Mesodermal cell (in vitro differentiated cells): ENCODE measurements at regions not wholly inside any gene's neighbourhood (a gene's known extent, or its start where the extent isn't known, plus 50 kb on each side); places are given as distances from the start of the nearest gene placed in this dataset.

Experiments
- H3K27ac ChIP-seq: 2 replicates; pipeline ENCODE4 v1.7.0; 2013; ENCODE audit warnings: mild to moderate bottlenecking, low read depth, low read length, moderate library complexity; ENCODE audit not compliant: severe bottlenecking
- H3K36me3 ChIP-seq: 2 replicates; pipeline ENCODE4 v1.7.1; 2013; ENCODE audit warnings: mild to moderate bottlenecking, low read length, moderate library complexity; ENCODE audit not compliant: control insufficient read depth, insufficient read depth
- H3K4me1 ChIP-seq: one replicate; pipeline ENCODE4 v1.7.1; 2013; ENCODE audit warnings: mild to moderate bottlenecking, low read length; ENCODE audit not compliant: insufficient read depth, control insufficient read depth, poor library complexity, severe bottlenecking
- H3K4me3 ChIP-seq: 2 replicates; pipeline ENCODE4 v1.7.0; 2013; ENCODE audit warnings: low read length, control low read depth, mild to moderate bottlenecking; ENCODE audit not compliant: insufficient read depth, poor library complexity, severe bottlenecking; ENCODE audit errors: extremely low read depth
- H3K9me3 ChIP-seq: 2 replicates; pipeline ENCODE4 v1.7.1; 2013; ENCODE audit warnings: mild to moderate bottlenecking, low read length, moderate library complexity; ENCODE audit not compliant: control insufficient read depth
- whole genome bisulfite sequencing, 2 experiments: methylation state at CpG; one replicate each; pipeline ENCODE4 v1.1.5; 2013; ENCODE audit warnings: missing lambda C conversion rate in 2 of 2; ENCODE audit not compliant: insufficient coverage in 2 of 2; 5-methylcytosine and 5-hydroxymethylcytosine counted together

DNA sequence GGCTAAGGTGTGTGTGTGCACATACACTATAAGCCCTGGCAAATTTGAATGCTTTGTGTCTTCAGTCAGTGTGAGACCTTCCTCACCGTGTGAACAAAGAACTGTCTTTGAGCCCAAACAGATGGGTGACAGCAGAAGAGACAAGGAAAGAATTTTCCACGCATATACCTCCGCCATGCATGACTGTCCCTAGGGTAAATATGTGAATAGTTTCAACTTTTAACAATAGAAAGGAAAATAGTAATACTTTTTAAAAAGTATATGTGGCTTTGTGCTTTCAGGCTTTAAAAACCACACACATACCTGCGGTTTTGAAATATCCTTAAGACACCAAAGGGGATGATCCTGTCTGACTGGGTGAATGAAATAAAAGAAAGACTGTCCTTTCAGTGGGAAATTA is 438.6 kb upstream of the MPDZ start:
- Histone ChIP-seq H3K4me3 (no peak overlapping the region), H3K27ac (no peak overlapping the region), H3K9me3 (no peaks in the 10 kb centered on the region), H3K36me3 (no peaks in the 10 kb centered on the region), H3K4me1 (peaks cover 4% of the 10 kb centered on the region)
- 60% methylated on average over 1 of the region's 4 CpGs; no CpG with 5 or more reads in 1 of the 2 experiments for WGBS, 2 experiments

DNA sequence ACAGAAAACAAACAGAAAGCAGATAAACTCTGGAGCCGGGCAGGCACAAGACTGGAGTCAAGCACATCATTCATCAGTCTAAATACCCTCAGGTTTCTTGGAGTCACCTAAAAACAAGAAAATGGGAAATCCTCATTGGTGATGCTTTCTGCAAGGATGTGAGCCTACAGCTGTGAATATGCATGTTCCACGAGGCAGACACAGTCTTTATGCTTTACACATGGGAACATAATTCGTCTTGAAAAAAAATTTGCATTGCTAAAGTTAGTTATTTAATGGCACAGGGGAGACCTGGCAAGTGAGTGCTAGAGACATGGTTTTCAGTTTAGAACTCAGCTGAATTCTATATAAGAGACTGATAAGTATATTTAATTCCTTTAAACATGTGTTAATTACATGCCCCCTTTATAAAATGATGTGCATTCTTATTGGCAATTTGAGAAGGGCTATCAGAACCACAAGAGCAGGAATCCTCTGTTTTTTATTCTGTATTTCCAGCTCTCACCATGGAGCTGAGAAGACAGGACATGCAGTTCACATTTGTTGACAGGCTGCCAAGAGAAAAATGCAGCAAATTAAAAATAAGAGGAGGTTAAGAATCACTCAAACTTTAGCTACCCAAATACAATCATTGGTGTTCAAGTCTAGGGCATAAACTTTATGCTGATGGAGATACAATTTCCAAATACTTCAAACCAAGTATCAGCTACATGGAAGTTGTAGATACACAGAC is 438.0 kb upstream of the MPDZ start:
- H3K36me3 ChIP-seq: no peaks in the 10 kb centered on the region
- H3K27ac ChIP-seq: no peak overlapping the region
- WGBS, 2 experiments: 73 to 75% methylated on average over 2 of the region's 3 CpGs
- peaks cover 4% of the 10 kb centered on the region for H3K4me1 ChIP-seq
- no peaks in the 10 kb centered on the region for H3K9me3 ChIP-seq
- H3K4me3 ChIP-seq: no peak overlapping the region

DNA sequence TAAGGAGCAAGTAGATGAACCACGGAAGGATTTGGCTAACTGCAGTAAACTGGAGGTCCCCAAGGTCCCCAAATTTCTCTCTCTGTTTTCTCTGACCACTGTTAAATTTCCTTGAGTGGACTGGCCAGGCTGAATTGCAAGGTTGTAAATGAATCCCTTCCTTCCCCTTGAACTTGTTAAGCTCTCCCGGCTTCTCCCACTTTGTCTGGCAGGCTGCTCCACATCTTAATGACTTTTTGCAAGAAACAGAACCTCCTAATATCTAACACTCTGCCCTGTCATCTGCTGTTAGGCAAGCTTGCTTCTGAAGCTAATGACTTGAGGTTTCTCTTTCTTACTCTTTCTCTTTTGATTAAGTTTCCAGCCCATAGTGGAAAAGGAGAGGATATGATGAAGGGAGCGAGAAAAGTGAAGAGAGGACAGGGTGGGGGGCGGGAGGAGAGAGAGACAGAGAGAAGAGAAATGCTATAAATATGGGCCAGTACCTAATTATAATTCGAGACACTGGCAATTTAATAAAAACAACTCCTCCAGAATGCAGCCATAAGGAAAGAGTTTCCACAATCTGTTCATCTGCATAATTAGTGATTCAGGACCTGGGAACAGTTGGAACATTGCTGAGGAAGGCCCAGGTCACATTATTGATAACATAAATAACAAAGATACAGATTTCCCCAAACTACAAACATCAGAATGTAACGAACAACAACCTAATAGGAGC is 437.3 kb upstream of the MPDZ start:
- H3K4me1 ChIP-seq: peaks cover 4% of the 10 kb centered on the region
- no peaks in the 10 kb centered on the region for H3K9me3 ChIP-seq
- no peak overlapping the region for H3K27ac ChIP-seq
- no peak overlapping the region for H3K4me3 ChIP-seq
- 72 to 83% methylated on average over 2 to 3 of the region's 6 CpGs for WGBS, 2 experiments
- H3K36me3 ChIP-seq: no peaks in the 10 kb centered on the region

DNA sequence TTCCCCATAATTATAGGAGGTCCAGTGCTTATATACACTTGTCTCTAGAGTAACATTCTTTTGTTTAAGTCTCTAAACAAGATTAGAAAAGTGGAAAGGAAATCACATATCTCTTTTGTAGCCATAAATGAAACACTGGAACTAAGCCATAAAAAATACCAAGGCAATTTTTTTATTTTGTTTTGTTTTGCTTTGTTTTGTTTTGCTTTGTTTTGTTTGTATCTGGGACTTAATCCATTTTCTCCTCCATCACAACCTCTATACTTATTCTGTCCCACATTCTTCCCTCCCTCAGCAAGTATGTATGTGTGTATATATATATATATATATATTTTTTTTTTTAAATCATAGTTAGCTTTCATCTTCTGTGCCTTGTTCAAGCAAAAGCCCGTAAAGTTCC is 436.6 kb upstream of the MPDZ start:
- peaks cover 4% of the 10 kb centered on the region for H3K4me1 ChIP-seq
- no peak overlapping the region for H3K4me3 ChIP-seq
- no peaks in the 10 kb centered on the region for H3K36me3 ChIP-seq
- no peaks in the 10 kb centered on the region for H3K9me3 ChIP-seq
- 86 to 100% methylated on average over 1 of the region's 1 CpG for WGBS, 2 experiments
- H3K27ac ChIP-seq: no peak overlapping the region

DNA sequence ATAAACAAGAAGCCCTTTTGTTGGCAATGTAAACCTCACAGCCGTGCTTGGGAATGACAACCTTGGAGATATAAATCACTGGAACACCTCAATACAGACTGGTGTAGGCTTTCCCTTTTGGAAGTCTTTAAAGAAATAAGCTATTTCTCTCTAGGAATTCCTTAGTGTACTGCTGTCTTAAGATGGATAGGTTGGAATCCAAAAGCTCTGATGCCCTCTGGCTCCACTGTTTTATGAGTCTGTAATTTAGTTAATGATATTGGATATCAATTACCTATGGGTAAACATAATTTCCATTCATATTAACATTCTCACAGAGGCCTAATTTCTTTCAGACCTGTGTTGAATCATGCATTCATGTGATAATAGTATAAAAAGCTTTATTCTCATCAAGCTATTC is 435.9 kb upstream of the MPDZ start:
- Histone ChIP-seq H3K27ac (no peak overlapping the region), H3K36me3 (no peaks in the 10 kb centered on the region), H3K4me1 (peaks cover 4% of the 10 kb centered on the region), H3K4me3 (no peak overlapping the region), H3K9me3 (no peaks in the 10 kb centered on the region)
- WGBS, 2 experiments: no CpG with 5 or more reads among the region's 1 CpG

DNA sequence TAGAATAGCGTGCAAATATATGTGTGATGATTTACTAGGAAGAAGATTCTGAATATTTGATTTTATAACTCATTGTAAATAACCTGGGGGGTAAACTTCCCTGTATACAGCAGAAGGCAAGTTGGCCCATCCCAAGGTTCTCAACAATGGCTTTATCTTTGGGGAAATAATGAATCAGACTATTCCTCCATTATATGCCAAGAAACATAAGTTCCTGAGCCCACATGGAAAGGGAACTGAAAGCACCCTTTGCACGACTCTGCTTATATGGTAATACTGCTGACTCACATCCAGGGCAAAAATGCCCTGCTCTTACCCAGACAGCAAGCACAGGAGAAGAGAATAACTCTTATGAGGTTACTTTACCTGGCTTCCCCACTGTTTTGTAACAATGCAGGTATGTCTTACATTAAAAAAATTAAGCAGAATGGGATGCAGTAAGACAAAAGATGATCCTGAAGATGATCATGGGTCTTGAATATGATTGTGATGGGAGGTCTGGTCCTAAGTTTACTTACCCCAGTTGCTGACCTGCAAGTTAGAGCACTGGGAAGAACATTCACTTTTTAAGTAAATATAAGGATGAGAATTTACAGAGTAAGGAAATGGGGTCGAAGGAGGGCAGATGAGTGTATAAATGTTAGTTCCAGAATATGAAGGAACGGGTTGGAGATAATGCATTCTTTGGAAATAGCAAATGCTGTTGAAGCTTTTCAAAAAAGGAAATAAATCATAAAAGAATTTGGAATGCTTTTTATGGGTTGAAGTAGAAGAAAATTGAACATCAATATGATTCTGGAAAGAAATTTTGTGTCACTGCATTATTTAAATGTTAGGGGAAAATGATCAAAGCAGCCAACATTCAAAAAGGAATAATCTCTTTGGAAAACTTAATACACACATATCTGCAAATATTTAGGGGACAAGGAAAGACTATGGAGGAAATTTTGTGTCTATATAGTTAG is 428.4 kb upstream of the MPDZ start:
- H3K36me3 ChIP-seq: no peaks in the 10 kb centered on the region
- no peak overlapping the region for H3K4me3 ChIP-seq
- no peaks in the 10 kb centered on the region for H3K9me3 ChIP-seq
- H3K27ac ChIP-seq: no peak overlapping the region
- peaks cover 18% of the 10 kb centered on the region for H3K4me1 ChIP-seq
- WGBS, 2 experiments: 94 to 95% methylated on average over 3 to 4 of the region's 4 CpGs

DNA sequence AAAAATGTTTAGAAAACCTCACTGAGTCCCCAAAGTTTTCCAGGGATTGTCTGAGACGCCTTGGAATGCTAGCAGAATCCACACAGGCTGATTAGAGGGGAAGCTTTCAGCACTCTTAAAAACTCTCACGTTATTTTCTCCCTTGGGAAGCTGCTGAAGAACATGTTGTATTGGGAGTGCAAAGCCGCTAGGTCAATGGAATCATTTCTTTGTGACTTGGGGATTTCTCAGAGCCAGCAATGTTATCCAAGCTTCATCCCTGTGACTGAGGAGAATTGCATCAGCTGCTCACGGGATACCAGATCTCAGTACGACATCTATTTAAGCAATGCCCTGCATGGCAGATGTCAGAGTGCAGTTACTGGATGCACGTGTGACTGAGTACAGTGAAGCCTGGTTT is 426.4 kb upstream of the MPDZ start:
- WGBS, 2 experiments: 75 to 82% methylated on average over 4 to 5 of the region's 6 CpGs
- Histone ChIP-seq H3K4me3 (no peak overlapping the region), H3K36me3 (no peaks in the 10 kb centered on the region), H3K9me3 (no peaks in the 10 kb centered on the region), H3K4me1 (peaks cover 18% of the 10 kb centered on the region), H3K27ac (peak overlapping the region; percentile 94)

DNA sequence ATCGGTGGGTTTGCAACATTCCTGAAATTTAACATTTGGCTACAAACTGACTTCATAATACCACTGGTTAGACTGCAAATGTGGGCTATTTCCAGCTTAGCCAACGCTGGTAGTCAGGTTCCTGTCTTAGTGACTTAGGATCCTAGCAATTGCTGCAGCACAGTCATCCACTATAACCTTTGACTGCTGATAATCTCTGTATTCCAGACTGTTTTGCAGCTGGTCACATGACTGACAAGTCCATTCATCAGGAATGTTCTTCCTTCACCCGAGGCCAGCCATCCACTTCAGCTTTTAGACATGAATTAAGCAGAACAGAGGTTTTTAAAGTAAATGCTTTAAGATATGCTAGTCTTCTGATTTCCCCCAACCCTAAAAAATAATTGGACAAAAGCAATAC is 425.9 kb upstream of the MPDZ start:
- Histone ChIP-seq H3K4me1 (peaks cover 18% of the 10 kb centered on the region), H3K4me3 (no peak overlapping the region), H3K27ac (peak overlapping the region; percentile 94), H3K36me3 (no peaks in the 10 kb centered on the region), H3K9me3 (no peaks in the 10 kb centered on the region)
- WGBS, 2 experiments: 87 to 90% methylated on average over 2 of the region's 3 CpGs

DNA sequence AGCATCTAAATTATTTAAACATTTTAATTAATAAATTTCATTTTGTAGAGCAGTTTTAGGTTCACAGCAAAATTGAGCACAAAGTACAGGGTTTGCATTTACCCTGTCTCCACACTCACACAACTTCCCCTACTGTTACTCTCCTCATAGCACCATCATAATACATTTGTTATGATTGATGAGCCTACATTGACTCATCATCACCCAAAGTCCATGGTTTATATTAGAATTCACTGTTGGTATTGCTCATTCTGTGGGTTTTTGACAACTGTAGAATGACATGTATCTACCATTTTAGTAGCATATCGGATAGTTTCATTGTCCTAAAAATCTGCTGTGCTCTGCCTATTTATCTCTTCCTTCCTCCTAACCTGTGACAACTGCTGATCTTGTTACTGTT is 411.1 kb upstream of the MPDZ start:
- Histone ChIP-seq H3K4me3 (no peak overlapping the region), H3K27ac (no peak overlapping the region), H3K4me1 (no peaks in the 10 kb centered on the region), H3K36me3 (no peaks in the 10 kb centered on the region), H3K9me3 (no peaks in the 10 kb centered on the region)
- 100% methylated on average over 1 of the region's 1 CpG for WGBS, 2 experiments

DNA sequence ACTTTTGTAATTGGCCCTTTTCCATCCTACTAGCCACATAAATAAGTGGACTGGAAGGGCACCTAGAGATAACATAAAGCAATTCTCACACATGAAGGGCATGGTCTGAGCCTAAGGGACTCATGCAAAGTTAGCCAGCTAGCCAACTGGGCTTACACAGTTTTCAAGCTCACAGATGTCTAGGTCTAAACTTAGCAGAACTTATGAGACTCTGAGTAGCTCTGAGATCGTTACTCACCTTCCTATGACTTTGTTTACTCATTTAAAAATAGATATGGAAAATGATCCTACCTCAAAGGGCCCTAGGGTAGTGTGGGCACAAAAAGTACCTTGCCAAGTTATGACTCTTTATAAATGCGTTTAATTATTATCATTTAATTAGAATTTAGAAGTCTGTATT is 410.4 kb upstream of the MPDZ start:
- Histone ChIP-seq H3K4me1 (no peaks in the 10 kb centered on the region), H3K4me3 (no peak overlapping the region), H3K27ac (no peak overlapping the region), H3K9me3 (no peaks in the 10 kb centered on the region), H3K36me3 (no peaks in the 10 kb centered on the region)
- WGBS, 2 experiments: no CpG with 5 or more reads among the region's 2 CpGs
